Neuronal stem cell (in vitro differentiated cells): ENCODE measurements at regions not wholly inside any gene's neighbourhood (a gene's known extent, or its start where the extent isn't known, plus 50 kb on each side); places are given as distances from the start of the nearest gene placed in this dataset.
A peak's percentile ranks its signal among the peaks of the same experiment; 100 is the strongest.

Experiments
- DNase-seq: peaks from one replicate; pipeline ENCODE4 v3.0.0-alpha.2; 2013; ENCODE audit warnings: low spot score
- H2AFZ ChIP-seq: one replicate; pipeline ENCODE4 v1.6.1; 2013; ENCODE audit warnings: mild to moderate bottlenecking, low read length, inconsistent platforms
- H2AK5ac ChIP-seq: 2 replicates; pipeline ENCODE4 v1.6.1; 2013; ENCODE audit warnings: low read depth, mild to moderate bottlenecking, inconsistent platforms, low read length, moderate library complexity, mixed read lengths
- H2BK120ac ChIP-seq: 2 replicates; pipeline ENCODE4 v1.6.1; 2013; ENCODE audit warnings: low read depth, mild to moderate bottlenecking, inconsistent platforms, low read length, moderate library complexity, mixed read lengths
- H2BK12ac ChIP-seq: one replicate; pipeline ENCODE4 v1.6.1; 2013; ENCODE audit warnings: low read length, inconsistent platforms
- H2BK15ac ChIP-seq: 2 replicates; pipeline ENCODE4 v1.6.1; 2013; ENCODE audit warnings: mild to moderate bottlenecking, low read length, inconsistent platforms, mixed read lengths
- H2BK5ac ChIP-seq: one replicate; pipeline ENCODE4 v1.6.1; 2013; ENCODE audit warnings: inconsistent platforms, mild to moderate bottlenecking, low read length, moderate library complexity
- H3K14ac ChIP-seq: one replicate; pipeline ENCODE4 v1.6.1; 2013; ENCODE audit warnings: low read length, inconsistent platforms
- H3K18ac ChIP-seq: 2 replicates; pipeline ENCODE4 v1.6.1; 2013; ENCODE audit warnings: low read length, inconsistent platforms
- H3K23ac ChIP-seq: 2 replicates; pipeline ENCODE4 v1.6.1; 2013; ENCODE audit warnings: low read depth, mild to moderate bottlenecking, mixed read lengths, low read length, inconsistent platforms; ENCODE audit not compliant: poor library complexity
- H3K27ac ChIP-seq: replicated peaks from 3 replicates; pipeline ENCODE4 v1.5.1; 2013; ENCODE audit warnings: low read length, inconsistent platforms
- H3K27me3 ChIP-seq, 3 experiments: 2 replicates each; pipeline ENCODE4 v1.6.1; 2013; ENCODE audit warnings: low read length in 3 of 3, mild to moderate bottlenecking in 2 of 3, inconsistent platforms in 1 of 3, low read depth in 1 of 3, mixed read lengths in 1 of 3, moderate library complexity in 1 of 3; ENCODE audit not compliant: control insufficient read depth in 3 of 3, insufficient read depth in 3 of 3
- H3K36me3 ChIP-seq, 2 donors: replicated peaks in 1 of 2; 2 replicates each; pipeline ENCODE4 v1.6.1; 2013; ENCODE audit warnings: low read length in 2 of 2; ENCODE audit not compliant: control insufficient read depth in 2 of 2, insufficient read depth in 2 of 2
- H3K4ac ChIP-seq: 2 replicates; pipeline ENCODE4 v1.6.1; 2013; ENCODE audit warnings: inconsistent platforms, mild to moderate bottlenecking, low read length, moderate library complexity
- H3K4me1 ChIP-seq, 2 donors: 1 replicate in 1 of 2; 2 replicates in 1 of 2; pipeline ENCODE4 v1.6.1; 2013; ENCODE audit warnings: low read length in 2 of 2, low read depth in 1 of 2; ENCODE audit not compliant: control insufficient read depth in 2 of 2, insufficient read depth in 1 of 2
- H3K4me2 ChIP-seq: one replicate; pipeline ENCODE4 v1.6.1; 2013; ENCODE audit warnings: mild to moderate bottlenecking, low read length, inconsistent platforms; ENCODE audit not compliant: insufficient read depth, poor library complexity, severe bottlenecking
- H3K4me3 ChIP-seq, 2 donors: 2 replicates each; pipeline ENCODE4 v1.5.1; 2013; ENCODE audit warnings: low read length in 2 of 2, mild to moderate bottlenecking in 2 of 2, inconsistent platforms in 1 of 2, moderate library complexity in 1 of 2
- H3K79me1 ChIP-seq: one replicate; pipeline ENCODE4 v1.6.1; 2013; ENCODE audit warnings: low read depth, mild to moderate bottlenecking, inconsistent platforms, low read length, moderate library complexity
- H3K9ac ChIP-seq: one replicate; pipeline ENCODE4 v1.6.1; 2013; ENCODE audit warnings: mild to moderate bottlenecking, low read depth, low read length, inconsistent platforms; ENCODE audit not compliant: poor library complexity
- H3K9me3 ChIP-seq, 2 donors: replicated peaks in 1 of 2; 2 replicates each; pipeline versions ENCODE3 to v1.6.1; 2013; ENCODE audit warnings: low read length in 2 of 2, mild to moderate bottlenecking in 2 of 2, inconsistent platforms in 1 of 2, low read depth in 1 of 2, mixed read lengths in 1 of 2, moderate library complexity in 1 of 2; ENCODE audit not compliant: control insufficient read depth in 2 of 2, insufficient read depth in 1 of 2
- H4K8ac ChIP-seq: one replicate; pipeline ENCODE4 v1.6.1; 2013; ENCODE audit warnings: low read depth, mild to moderate bottlenecking, inconsistent platforms, low read length, moderate library complexity
- H4K91ac ChIP-seq: one replicate; pipeline ENCODE4 v1.6.1; 2013; ENCODE audit warnings: low read length, low read depth, mild to moderate bottlenecking, inconsistent platforms; ENCODE audit not compliant: poor library complexity
- WGBS, 2 donors: extraction: QIAGEN DNeasy Blood & Tissue Kit; methylation state at CpG; one replicate each; pipeline ENCODE4 v1.1.7; 2013; ENCODE audit warnings: missing lambda C conversion rate in 2 of 2, mixed read lengths in 1 of 2; ENCODE audit not compliant: insufficient read length in 2 of 2, insufficient replicate concordance in 1 of 2; ENCODE audit errors: extremely low coverage in 2 of 2; 5-methylcytosine and 5-hydroxymethylcytosine counted together

GRCh38 chr9:31005086-31005665 is 1379.3 kb upstream of the ACO1 start:
- H2AFZ ChIP-seq, result no peak overlapping the region
- no peak overlapping the region for H4K8ac ChIP-seq
- no peak overlapping the region for H3K9ac ChIP-seq
- peaks cover 0 to 2% of the 10 kb centered on the region in 2 donors for H3K9me3 ChIP-seq
- H2BK12ac ChIP-seq, result no peak overlapping the region
- no peak overlapping the region for H3K27ac ChIP-seq
- no peak overlapping the region for H3K4me2 ChIP-seq
- no peak overlapping the region for H2BK5ac ChIP-seq
- no peaks in the 10 kb centered on the region for H3K79me1 ChIP-seq
- H3K4ac ChIP-seq, result no peak overlapping the region
- no peaks in the 10 kb centered on the region for H3K27me3 ChIP-seq
- H2AK5ac ChIP-seq, result no peak overlapping the region
- DNase-seq, result no peak
- H4K91ac ChIP-seq, result no peak overlapping the region
- H3K36me3 ChIP-seq, result no peaks in the 10 kb centered on the region
- WGBS, 2 donors, result no CpG with 5 or more reads among the region's 4 CpGs
- H3K4me3 ChIP-seq, result no peak overlapping the region
- H3K18ac ChIP-seq, result no peak overlapping the region
- H3K23ac ChIP-seq, result no peak overlapping the region
- no peak overlapping the region for H2BK15ac ChIP-seq
- no peak overlapping the region for H3K14ac ChIP-seq
- H3K4me1 ChIP-seq, result no peaks in the 10 kb centered on the region
- no peak overlapping the region for H2BK120ac ChIP-seq

- Histone ChIP-seq H3K79me1 (no peaks in the 10 kb centered on the region), H3K27ac (no peak overlapping the region), H3K9ac (no peak overlapping the region), H2BK12ac (no peak overlapping the region), H3K27me3 (no peaks in the 10 kb centered on the region), H3K23ac (no peak overlapping the region), H2AFZ (no peak overlapping the region), H3K4me1 (no peaks in the 10 kb centered on the region), H4K8ac (no peak overlapping the region), H2AK5ac (no peak overlapping the region), H3K4me3 (no peak overlapping the region), H3K4ac (no peak overlapping the region), H2BK120ac (no peak overlapping the region), H3K14ac (no peak overlapping the region), H3K36me3 (no peaks in the 10 kb centered on the region), H3K18ac (no peak overlapping the region), H3K9me3 (no peaks in the 10 kb centered on the region), H4K91ac (no peak overlapping the region), H2BK5ac (no peak overlapping the region), H3K4me2 (no peak overlapping the region), H2BK15ac (no peak overlapping the region)
- DNase-seq, result no peak
Observed at GRCh38 chr9:31013371-31013770, 1371.1 kb upstream of the ACO1 start.

- Histone ChIP-seq H3K4me3 (no peak overlapping the region), H3K23ac (no peak overlapping the region), H2AFZ (peak overlapping the region; percentile 65), H3K27me3 (no peaks in the 10 kb centered on the region), H3K4ac (no peak overlapping the region), H2BK12ac (no peak overlapping the region), H3K4me1 (no peaks in the 10 kb centered on the region), H2BK5ac (no peak overlapping the region), H2BK15ac (no peak overlapping the region), H3K27ac (no peak overlapping the region), H3K9ac (no peak overlapping the region), H2AK5ac (no peak overlapping the region), H3K14ac (no peak overlapping the region), H3K36me3 (no peaks in the 10 kb centered on the region), H4K91ac (no peak overlapping the region), H4K8ac (no peak overlapping the region), H3K79me1 (no peaks in the 10 kb centered on the region), H3K18ac (no peak overlapping the region), H3K4me2 (no peak overlapping the region), H3K9me3 (no peaks in the 10 kb centered on the region), H2BK120ac (no peak overlapping the region)
- DNase-seq, result no peak
- no CpG with 5 or more reads among the region's 3 CpGs for WGBS, 2 donors
Observed at GRCh38 chr9:31023847-31024246, 1360.6 kb upstream of the ACO1 start.

- H2BK15ac ChIP-seq, result no peak overlapping the region
- no CpG with 5 or more reads among the region's 1 CpG for WGBS, 2 donors
Observed at GRCh38 chr9:31027678-31028077, 1356.8 kb upstream of the ACO1 start.

More at GRCh38 chr9:31027678-31028077, 1356.8 kb upstream of the ACO1 start:
- no peaks in the 10 kb centered on the region for H3K36me3 ChIP-seq
- H4K8ac ChIP-seq, result no peak overlapping the region
- no peak overlapping the region for H3K18ac ChIP-seq
- H3K4me3 ChIP-seq, result no peak overlapping the region
- no peak overlapping the region for H2BK12ac ChIP-seq
- H3K27ac ChIP-seq, result no peak overlapping the region
- no peak overlapping the region for H2AK5ac ChIP-seq
- H3K14ac ChIP-seq, result no peak overlapping the region
- no peak overlapping the region for H4K91ac ChIP-seq
- H3K27me3 ChIP-seq, result no peaks in the 10 kb centered on the region
- H3K4me2 ChIP-seq, result no peak overlapping the region
- no peak overlapping the region for H3K9ac ChIP-seq
- H2AFZ ChIP-seq, result no peak overlapping the region
- H2BK5ac ChIP-seq, result no peak overlapping the region
- no peak overlapping the region for H3K23ac ChIP-seq
- peaks cover 0 to 17% of the 10 kb centered on the region in 2 donors for H3K4me1 ChIP-seq
- no peaks in the 10 kb centered on the region for H3K9me3 ChIP-seq
- no peak overlapping the region for H2BK120ac ChIP-seq
- no peak for DNase-seq
- H3K4ac ChIP-seq, result no peak overlapping the region
- no peaks in the 10 kb centered on the region for H3K79me1 ChIP-seq
